ENCODE measurements at regions not wholly inside any gene's neighbourhood (a gene's known extent, or its start where the extent isn't known, plus 50 kb on each side); places are given as distances from the start of the nearest gene placed in this dataset.

GRCh38 chr9:104350541-104350940 lies 153.5 kb upstream of the OR13F1 start:
- TF ChIP-seq EZH2 (IDR thresholded peaks at IDR 0.05; ENCODE audit: borderline replicate concordance, low read depth, low read length, severe bottlenecking) (no peak), CTCF (IDR thresholded peaks at IDR 0.05; ENCODE audit: extremely low read depth in 1 of 2, insufficient read depth in 1 of 2, low read depth in 1 of 2, low read length in 2 of 2) (no peak), POLR2A (IDR thresholded peaks at IDR 0.05; ENCODE audit: low read depth, low read length) (no peak), POLR2AphosphoS5 (IDR thresholded peaks at IDR 0.05; ENCODE audit: insufficient read depth, low read depth, low read length) (no peak), FOS (IDR thresholded peaks at IDR 0.05; ENCODE audit: borderline replicate concordance, insufficient read depth, low read length) (no peak), MAX (IDR thresholded peaks at IDR 0.05; ENCODE audit: insufficient read depth, insufficient read length) (no peak), JUN (IDR thresholded peaks at IDR 0.05; ENCODE audit: borderline replicate concordance, insufficient read depth, insufficient read length, low read depth) (no peak), GATA2 (IDR thresholded peaks at IDR 0.05; ENCODE audit: insufficient read depth, insufficient read length, low read depth, low read length) (no peak)

All from endothelial cell of umbilical vein (primary cell).